ENCODE measurements at regions not wholly inside any gene's neighbourhood (a gene's known extent, or its start where the extent isn't known, plus 50 kb on each side); places are given as distances from the start of the nearest gene placed in this dataset.
"Not testable (repeated sequence)": the region's sequence is repeated elsewhere in the genome, so short reads cannot be mapped to it uniquely, and the experiment has no call there.

DNA sequence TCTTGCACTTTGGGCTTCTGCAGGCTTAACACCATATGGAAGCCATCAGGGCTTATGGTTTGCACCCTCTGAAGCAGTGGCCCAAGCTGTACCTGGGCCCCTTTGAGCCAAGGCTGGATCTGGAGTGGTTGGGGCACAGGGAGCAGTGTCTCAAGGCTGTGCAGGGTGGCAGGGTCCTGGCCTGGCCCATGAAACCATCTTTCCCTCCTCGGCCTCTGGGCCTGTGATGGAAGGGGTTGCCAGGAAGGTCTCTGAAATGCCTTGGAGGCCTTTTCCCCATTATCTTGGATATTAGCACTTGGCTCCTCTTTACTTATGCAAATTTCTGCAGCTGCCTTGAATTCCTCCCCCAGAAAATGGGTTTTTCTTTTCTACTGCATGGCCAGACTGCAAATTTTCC, 134.7 kb upstream of the USP9X start:
- no peak for DNase-seq (ENCODE audit: low read depth)

GRCh38 chrX:40951407-40951806, 133.8 kb upstream of the USP9X start:
- not testable (repeated sequence) for DNase-seq (ENCODE audit: low read depth)

- no peak for DNase-seq (ENCODE audit: low read depth)
These were observed 132.4 kb upstream of the USP9X start for GRCh38 chrX:40952855-40953254.

- DNase-seq (ENCODE audit: low read depth), result no peak
These were observed 131.9 kb upstream of the USP9X start for GRCh38 chrX:40953369-40953768.

DNA sequence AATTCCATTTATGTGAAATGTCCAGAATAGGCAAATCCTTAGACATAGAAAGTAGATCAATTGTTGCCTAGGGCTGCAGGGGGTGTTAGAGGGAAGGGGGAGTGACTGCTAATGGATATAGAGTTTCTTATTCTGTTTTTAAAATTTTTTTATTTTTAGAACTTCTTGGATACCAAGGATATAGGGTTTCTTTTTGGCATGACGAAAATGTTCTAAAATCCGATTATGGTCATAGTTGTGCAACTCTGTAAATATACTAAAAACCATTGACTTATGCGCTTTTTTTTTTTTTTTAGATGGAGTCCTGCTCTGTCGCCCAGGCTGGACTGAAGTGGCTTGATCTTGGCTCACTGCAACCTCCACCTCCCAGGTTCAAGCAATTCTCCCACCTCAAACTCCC, 125.2 kb upstream of the USP9X start:
- no peak for DNase-seq (ENCODE audit: low read depth)

- no peak for DNase-seq (ENCODE audit: low read depth)
These were observed 122.3 kb upstream of the USP9X start for GRCh38 chrX:40962793-40963407.

DNA sequence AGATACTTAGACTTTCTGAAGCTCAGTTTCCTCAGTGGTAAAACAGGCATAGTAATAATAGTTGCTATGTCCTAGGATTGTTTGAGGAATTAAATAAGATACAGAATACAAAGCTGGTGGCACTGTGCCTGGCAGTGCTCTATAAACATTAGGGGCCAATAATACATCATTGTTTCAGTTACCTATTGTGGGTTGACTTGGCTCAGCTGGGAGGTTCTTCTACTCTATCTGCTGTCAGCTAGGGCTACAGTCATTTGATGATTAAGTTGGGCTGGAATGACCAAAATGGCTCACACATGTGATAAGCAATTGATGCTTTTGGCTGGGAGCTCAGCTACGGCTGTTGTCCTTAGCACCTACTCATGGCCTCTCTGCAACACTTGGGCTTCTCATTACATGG, 121.2 kb upstream of the USP9X start:
- no peak for DNase-seq (ENCODE audit: low read depth)

GRCh38 chrX:40964633-40965586, 120.3 kb upstream of the USP9X start:
- no peak for DNase-seq (ENCODE audit: low read depth)

DNA sequence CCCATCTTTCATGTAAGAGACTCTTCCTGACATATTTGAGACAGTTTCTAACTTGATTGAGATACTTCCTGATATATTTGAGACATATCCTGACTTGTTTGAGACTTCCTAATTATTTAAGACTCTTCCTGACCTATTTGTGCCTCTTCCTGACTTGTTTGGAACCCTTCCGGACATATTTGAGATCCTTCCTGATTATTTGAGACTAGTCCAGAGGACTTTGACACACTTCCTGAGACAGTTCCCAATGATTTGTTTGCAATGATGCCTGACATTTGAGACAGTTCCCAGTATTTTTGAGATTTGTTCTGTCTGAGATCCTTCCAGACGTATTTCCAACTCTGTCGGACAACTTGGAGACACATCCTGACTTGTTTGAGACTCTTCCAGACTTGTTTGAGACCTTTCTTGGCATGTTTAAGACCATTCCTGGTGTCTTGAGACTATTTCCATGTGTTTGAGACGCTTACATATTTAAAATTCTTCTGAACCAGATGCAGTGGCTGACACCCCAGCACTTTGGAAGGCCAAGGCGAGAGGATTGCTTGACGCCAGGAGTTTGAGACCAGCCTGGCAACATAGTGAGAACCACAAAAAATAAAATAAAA, 118.9 kb upstream of the USP9X start:
- DNase-seq (ENCODE audit: low read depth), result no peak

- DNase-seq (ENCODE audit: low read depth), result no peak
These were observed 117.1 kb upstream of the USP9X start for GRCh38 chrX:40968180-40968579.

DNA sequence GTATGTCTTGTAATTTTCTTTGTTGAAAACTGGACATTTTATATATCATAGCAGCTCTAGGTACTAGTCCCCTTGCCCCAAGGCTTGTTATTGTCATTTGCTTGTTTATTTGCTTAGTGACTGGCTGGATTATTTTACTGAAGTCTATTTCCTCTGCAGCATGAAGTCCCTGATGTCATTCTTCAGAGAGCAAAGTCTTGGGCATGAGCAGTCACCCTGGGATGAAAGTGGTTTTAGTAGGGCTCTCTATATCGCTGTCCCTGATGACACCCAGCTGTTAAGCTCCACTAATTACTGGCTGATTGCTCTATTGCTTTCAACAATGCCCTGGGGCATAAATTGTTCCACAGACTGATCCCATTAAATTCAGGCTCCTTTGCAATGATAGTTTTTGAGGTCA, 113.5 kb upstream of the USP9X start:
- DNase-seq (ENCODE audit: low read depth), result no peak

GRCh38 chrX:40973619-40974018, 111.6 kb upstream of the USP9X start:
- DNase-seq (ENCODE audit: low read depth), result no peak

DNA sequence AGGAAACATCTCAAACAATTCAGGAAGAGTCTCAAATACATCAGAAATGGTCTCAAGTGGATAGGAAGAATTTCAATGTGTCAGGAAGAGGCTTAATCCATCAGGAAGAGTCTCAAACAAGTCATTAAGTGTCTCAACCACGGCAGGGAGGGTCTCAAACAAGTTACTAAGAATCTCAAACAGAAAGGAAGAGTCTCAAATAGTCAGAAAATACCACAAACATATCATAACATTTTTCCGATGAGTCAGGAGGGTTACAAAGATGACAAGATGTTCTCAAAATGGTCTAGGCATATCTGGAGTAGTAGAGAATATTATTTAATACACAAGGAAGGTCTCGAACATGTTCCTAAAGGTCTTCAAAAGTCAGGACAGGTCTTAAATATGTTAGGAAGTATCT, 109.3 kb upstream of the USP9X start:
- no peak for DNase-seq (ENCODE audit: low read depth)

- DNase-seq (ENCODE audit: low read depth), result no peak
These were observed 108.3 kb upstream of the USP9X start for GRCh38 chrX:40976981-40977380.

GRCh38 chrX:40984962-40985361, 100.3 kb upstream of the USP9X start:
- DNase-seq (ENCODE audit: low read depth), result no peak

DNA sequence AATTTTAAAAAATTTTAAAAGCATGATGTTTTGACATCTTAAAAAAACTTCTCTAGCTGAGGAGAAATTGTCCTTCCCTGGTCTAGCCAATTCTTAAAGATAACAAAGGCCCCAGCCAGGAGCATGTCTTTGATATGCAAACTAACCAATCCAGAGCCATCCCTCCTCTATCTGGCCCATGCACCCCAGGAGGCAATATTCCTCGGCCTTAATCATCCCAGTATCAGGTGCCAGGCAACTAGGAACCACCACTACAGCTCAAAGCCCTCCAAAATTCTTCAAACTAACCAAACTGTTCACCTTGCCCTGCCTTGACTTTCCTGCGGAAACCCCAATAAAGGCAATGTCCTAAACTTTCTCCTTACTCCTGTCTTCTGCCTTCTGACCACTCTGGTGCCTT, 97.8 kb upstream of the USP9X start:
- no peak for DNase-seq (ENCODE audit: low read depth)

GRCh38 chrX:40988100-40988499, 97.1 kb upstream of the USP9X start:
- no peak for DNase-seq (ENCODE audit: low read depth)

GRCh38 chrX:40993395-40993794, 91.8 kb upstream of the USP9X start:
- DNase-seq (ENCODE audit: low read depth), result not testable (repeated sequence)

DNA sequence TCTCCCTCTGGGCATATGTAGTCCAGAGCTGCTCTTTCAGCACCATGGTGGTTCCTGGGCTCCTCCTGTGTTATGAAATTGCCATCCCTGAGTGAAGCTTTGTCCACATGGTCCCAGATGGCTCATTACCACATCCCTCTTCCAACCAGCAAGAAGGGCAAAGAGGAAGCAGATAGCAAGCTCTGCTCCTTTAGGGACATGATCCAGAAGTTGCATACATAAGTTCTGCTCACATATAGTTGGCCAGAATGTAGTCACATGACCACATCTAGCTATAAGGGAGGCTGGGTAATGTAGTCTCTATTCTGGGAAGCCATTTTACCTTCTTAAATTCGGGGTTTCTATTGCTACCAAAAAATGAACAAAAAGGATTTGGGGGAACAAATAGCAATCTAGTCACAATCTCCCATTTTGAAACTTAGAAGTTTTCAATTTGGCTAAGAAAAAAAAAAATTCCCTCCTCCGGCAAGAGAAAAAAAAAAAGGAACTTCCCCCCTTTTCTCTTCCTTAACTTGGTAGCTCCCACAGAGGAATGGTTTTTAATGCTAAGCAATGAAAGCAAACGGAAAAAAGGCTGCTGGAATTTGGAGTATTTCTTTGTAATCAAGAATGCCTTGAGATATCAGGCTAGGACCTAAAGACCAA, 88.2 kb upstream of the USP9X start:
- DNase-seq (ENCODE audit: low read depth), result no peak

DNA sequence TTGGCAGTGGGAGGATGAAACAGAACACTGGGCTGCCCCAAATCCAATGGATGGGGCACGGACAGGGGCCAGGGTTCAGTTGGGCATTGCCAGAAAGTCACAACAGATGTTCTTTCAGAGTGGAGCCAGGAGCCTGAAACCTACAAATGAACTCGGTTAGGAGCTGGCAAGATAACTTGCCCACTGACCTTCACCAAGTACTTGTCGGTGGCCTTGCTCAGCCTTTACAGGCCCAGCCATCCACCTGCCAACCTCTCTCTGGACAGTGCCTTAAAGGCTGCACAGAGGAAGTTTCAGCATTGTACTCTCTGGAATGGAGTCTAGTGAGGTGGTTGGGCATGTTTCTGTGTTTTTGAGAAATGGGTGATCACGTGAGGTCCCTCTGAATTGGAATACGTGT, 87.1 kb upstream of the USP9X start:
- DNase-seq (ENCODE audit: low read depth), result no peak

- DNase-seq (ENCODE audit: low read depth), result no peak
These were observed 83.9 kb upstream of the USP9X start for GRCh38 chrX:41001327-41001726.

- no peak for DNase-seq (ENCODE audit: low read depth)
These were observed 83.2 kb upstream of the USP9X start for GRCh38 chrX:41002026-41002425.
